ENCODE measurements at regions not wholly inside any gene's neighbourhood (a gene's known extent, or its start where the extent isn't known, plus 50 kb on each side); places are given as distances from the start of the nearest gene placed in this dataset.

GRCh38 chr9:30796764-30797163 is 1587.7 kb upstream of the ACO1 start:
- no peak overlapping the region for H3K9ac ChIP-seq (ENCODE audit: low read length)
- H3K79me2 ChIP-seq (ENCODE audit: insufficient read depth, low read length): no peaks in the 10 kb centered on the region
- no peaks in the 10 kb centered on the region for H4K20me1 ChIP-seq (ENCODE audit: insufficient read depth)
- no peak overlapping the region for H2AFZ ChIP-seq (ENCODE audit: low read depth, low read length, poor library complexity, severe bottlenecking)
- ChIA-PET POLR2A (no interaction called here), CTCF (no interaction called here), RAD21 (ENCODE audit: low non-redundant PET in 1 of 2, low total read pairs in 2 of 2, uncharacterized antibody in 2 of 2, unreplicated experiment in 2 of 2) (no interaction called here)
- DNase-seq (ENCODE audit: low read depth, low spot score): no peak
- TF ChIP-seq EGR1 (IDR thresholded peaks at IDR 0.05; ENCODE audit: low read depth) (no peak), YY1 (IDR thresholded peaks at IDR 0.05; ENCODE audit: extremely low read depth, insufficient replicate concordance, low read depth, low read length) (no peak), TCF7L2 (IDR thresholded peaks at IDR 0.05; ENCODE audit: borderline replicate concordance, extremely low read depth, insufficient read depth, insufficient read length) (no peak)
- H3K27ac ChIP-seq (ENCODE audit: low read depth, low read length): no peak overlapping the region
- no peak overlapping the region for H3K4me2 ChIP-seq (ENCODE audit: low read length)
- no peaks in the 10 kb centered on the region for H3K27me3 ChIP-seq (ENCODE audit: insufficient read depth, low read length)
- intact Hi-C loops (cut with micrococcal nuclease): no loop called here
- no peaks in the 10 kb centered on the region for H3K36me3 ChIP-seq (ENCODE audit: control insufficient read depth in 1 of 2, insufficient read depth in 2 of 2, low read length in 2 of 2)
- H3K9me3 ChIP-seq (ENCODE audit: control insufficient read depth in 1 of 2, insufficient read depth in 1 of 2, low read depth in 1 of 2, low read length in 2 of 2): peaks cover 0 to 3% of the 10 kb centered on the region in 2 experiments; a peak in 2 of 4 replicates
- no peaks in the 10 kb centered on the region for H3K4me1 ChIP-seq (ENCODE audit: control insufficient read depth in 1 of 2, insufficient read depth in 2 of 2, low read length in 2 of 2)
- no peak overlapping the region for H3K4me3 ChIP-seq (replicated peaks in 1 of 2; ENCODE audit: low read depth in 1 of 2, low read length in 2 of 2)
- ATAC-seq: no peak
- BruUV-seq (replicated peaks): no TSS peak
- no peaks in the 10 kb centered on the region for H3K9me2 ChIP-seq (ENCODE audit: insufficient read depth)

DNA sequence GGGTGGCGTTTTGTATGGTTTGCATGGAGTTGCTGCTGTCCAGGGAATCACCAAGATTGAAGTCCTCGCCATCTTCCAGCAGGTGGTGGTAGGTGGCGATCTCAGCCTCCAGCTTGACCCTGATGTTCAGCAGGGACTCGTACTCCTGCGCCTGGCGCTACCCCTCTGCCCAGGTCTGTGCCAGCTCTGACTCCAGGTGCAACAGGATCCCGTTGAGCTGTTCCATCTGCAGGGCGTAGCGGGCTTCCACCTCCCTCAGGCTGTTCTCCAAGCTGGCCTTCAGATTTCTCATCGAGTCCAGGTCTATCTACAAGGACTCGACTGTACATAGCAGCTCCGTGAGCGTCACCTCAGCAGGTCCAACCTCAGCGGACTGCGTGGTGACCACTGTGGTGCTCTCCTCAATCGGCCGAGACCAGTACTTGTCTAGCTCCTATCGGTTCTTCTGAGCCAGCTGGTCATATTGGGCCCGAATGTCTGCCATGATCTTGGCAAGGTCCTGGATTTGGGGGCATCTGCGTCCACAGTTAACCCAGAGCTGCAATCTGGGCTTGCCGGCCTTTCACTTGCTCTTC is 1584.8 kb upstream of the ACO1 start:
- H3K9me2 ChIP-seq (ENCODE audit: insufficient read depth): no peaks in the 10 kb centered on the region
- no peaks in the 10 kb centered on the region for H3K36me3 ChIP-seq (ENCODE audit: control insufficient read depth in 1 of 2, insufficient read depth in 2 of 2, low read length in 2 of 2)
- H2AFZ ChIP-seq (ENCODE audit: low read depth, low read length, poor library complexity, severe bottlenecking): no peak overlapping the region
- CTCF ChIA-PET: no interaction called here
- intact Hi-C loops (cut with micrococcal nuclease): loop anchor here (10.0 kb wide), 1 partner anchor 65 kb away; no protein-coding TSS in a partner anchor
- no peak overlapping the region for H3K4me3 ChIP-seq (replicated peaks in 1 of 2; ENCODE audit: low read depth in 1 of 2, low read length in 2 of 2)
- TF ChIP-seq SIN3A (IDR thresholded peaks at IDR 0.05; ENCODE audit: low read depth) (no peak), POLR2AphosphoS5 (IDR thresholded peaks at IDR 0.05; ENCODE audit: low read depth, low read length) (no peak), ZBTB33 (IDR thresholded peaks at IDR 0.05; ENCODE audit: extremely low read depth, insufficient replicate concordance, low read length) (no peak), REST (IDR thresholded peaks at IDR 0.05; ENCODE audit: low read depth) (no peak), ZNF274 (IDR thresholded peaks at IDR 0.05; ENCODE audit: low read depth, low read length) (no peak), EZH2 (IDR thresholded peaks at IDR 0.05) (no peak), CEBPB (IDR thresholded peaks at IDR 0.05; ENCODE audit: low read depth) (no peak)
- no TSS peak for BruUV-seq (replicated peaks)
- ATAC-seq: no peak
- DNase-seq (ENCODE audit: low read depth, low spot score): no peak
- no peaks in the 10 kb centered on the region for H4K20me1 ChIP-seq (ENCODE audit: insufficient read depth)
- no peaks in the 10 kb centered on the region for H3K4me1 ChIP-seq (ENCODE audit: control insufficient read depth in 1 of 2, insufficient read depth in 2 of 2, low read length in 2 of 2)
- H3K9ac ChIP-seq (ENCODE audit: low read length): no peak overlapping the region
- no peaks in the 10 kb centered on the region for H3K79me2 ChIP-seq (ENCODE audit: insufficient read depth, low read length)
- no peak overlapping the region for H3K4me2 ChIP-seq (ENCODE audit: low read length)
- RAD21 ChIA-PET (ENCODE audit: low non-redundant PET in 1 of 2, low total read pairs in 2 of 2, uncharacterized antibody in 2 of 2, unreplicated experiment in 2 of 2): no interaction called here
- no peaks in the 10 kb centered on the region for H3K27me3 ChIP-seq (ENCODE audit: insufficient read depth, low read length)
- H3K27ac ChIP-seq (ENCODE audit: low read depth, low read length): no peak overlapping the region
- POLR2A ChIA-PET: no interaction called here
- H3K9me3 ChIP-seq (ENCODE audit: control insufficient read depth in 1 of 2, insufficient read depth in 1 of 2, low read depth in 1 of 2, low read length in 2 of 2): peaks cover 0 to 3% of the 10 kb centered on the region in 2 experiments; a peak in 2 of 4 replicates
